ENCODE measurements at regions not wholly inside any gene's neighbourhood (a gene's known extent, or its start where the extent isn't known, plus 50 kb on each side); places are given as distances from the start of the nearest gene placed in this dataset.

GRCh38 chr6:19035461-19036195, 648.5 kb downstream of the RNF144B start:
- no peak for DNase-seq (ENCODE audit: low read depth)

DNA sequence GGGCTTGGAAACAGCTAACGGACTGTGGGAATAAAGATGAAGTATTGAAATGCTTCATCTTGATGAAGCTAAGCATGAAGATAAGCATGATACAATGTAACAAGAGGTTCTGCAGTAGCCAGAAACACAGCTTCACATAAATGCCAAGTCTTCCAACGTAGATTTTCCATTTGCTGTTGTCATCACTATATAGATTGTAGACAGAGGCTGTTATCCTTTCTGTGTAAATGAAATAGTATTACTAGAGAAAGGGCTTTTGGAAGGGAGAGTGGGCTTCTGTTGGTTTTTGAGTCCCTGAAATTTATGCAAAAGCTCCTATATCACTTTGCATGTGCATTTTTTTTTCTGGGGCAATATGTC, 649.0 kb downstream of the RNF144B start:
- DNase-seq (ENCODE audit: low read depth), result no peak

DNA sequence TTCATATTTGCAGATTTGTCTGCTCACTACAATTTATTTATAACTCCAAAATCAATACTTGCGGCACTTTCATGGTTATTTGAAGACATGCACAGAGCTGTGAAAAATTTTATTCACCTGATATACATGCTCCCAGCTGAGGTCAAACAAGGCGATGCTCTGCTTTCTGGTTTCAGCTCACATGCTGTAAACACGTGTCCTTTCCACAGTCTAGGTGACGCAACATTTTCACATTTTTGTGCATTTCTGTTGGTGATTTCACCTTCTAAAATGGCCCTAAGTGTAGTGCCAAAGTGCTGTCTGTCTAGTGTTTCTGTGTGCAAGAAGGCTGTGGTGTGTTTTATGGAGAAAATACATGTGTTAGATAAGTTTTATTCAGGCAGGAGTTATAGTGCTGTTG, 650.5 kb downstream of the RNF144B start:
- no peak for DNase-seq (ENCODE audit: low read depth)

DNA sequence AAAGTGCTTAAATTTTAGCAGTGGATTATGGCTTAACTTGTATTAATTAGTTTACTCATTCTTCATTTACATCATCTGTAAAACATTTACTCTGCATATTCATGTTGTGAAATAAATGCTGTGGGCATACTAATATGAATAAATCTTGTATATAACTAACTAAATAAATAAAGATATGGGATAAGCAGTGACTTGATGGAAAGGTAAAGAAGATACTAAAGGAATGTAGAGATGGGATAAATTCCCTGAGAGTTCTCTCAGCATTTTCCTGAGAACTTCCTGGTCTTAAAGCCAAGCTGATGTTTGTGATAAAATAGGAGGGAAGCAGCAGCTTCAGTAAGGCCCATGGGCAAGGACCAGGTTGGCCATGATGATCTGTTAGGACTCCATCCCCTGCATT, 652.1 kb downstream of the RNF144B start:
- no peak for DNase-seq (ENCODE audit: low read depth)

DNA sequence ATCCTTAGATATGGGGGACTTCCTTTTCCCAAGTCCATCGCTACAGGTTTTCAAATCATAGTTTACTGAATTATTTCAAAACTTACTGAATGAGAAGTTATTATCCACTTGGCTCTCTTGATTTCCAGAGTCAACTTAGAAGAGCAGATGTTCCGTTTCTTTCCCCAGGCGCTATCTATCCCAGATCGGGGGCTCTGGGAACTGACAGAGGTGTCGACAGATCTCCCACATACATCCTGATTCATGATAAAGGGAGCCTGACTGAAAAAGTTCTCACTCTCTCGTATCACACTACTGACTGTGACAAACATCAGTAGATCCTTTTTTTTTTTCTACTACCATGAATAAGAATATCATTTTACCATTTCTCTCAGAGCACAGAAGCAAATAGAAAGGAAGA, 654.8 kb downstream of the RNF144B start:
- no peak for DNase-seq (ENCODE audit: low read depth)

GRCh38 chr6:19042420-19042819, 655.3 kb downstream of the RNF144B start:
- no peak for DNase-seq (ENCODE audit: low read depth)

DNA sequence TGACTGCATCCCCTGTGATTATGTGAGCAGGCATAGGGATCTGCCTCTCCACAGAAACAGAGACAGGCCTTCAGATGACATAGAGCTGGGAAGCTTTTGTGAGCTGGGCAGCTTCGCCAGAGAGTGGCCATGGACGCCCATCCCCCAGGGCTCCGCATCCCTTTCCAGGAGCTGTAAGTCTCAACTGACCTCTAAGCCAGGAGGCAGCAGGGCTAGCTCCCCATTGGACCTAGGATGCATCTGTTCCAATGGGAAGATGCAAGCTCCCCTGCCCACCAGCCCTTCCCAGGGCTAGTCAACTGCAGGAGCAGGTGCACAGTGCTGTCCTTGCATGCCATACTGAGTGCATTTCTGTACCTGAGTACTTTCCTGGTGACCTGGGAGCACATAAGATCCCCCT, 663.6 kb downstream of the RNF144B start:
- no peak for DNase-seq (ENCODE audit: low read depth)

DNA sequence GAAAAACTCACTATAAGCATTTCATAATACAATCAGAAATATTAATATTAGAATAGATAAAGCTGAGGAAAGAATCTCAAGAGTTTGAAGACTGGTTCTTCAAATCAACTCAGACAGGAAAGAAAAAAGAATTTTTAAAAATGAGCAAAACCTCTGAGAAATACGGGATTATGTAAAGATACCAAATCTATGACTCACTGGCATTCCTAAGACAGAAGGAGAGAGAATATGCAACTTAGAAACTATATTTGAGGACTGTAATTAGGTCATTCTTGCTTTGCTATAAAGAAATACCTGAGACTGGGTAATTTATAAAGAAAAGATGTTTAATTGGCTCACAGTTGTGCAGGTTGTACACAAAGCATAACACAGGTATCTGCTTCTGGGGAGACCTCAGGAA, 665.1 kb downstream of the RNF144B start:
- DNase-seq (ENCODE audit: low read depth), result no peak

DNA sequence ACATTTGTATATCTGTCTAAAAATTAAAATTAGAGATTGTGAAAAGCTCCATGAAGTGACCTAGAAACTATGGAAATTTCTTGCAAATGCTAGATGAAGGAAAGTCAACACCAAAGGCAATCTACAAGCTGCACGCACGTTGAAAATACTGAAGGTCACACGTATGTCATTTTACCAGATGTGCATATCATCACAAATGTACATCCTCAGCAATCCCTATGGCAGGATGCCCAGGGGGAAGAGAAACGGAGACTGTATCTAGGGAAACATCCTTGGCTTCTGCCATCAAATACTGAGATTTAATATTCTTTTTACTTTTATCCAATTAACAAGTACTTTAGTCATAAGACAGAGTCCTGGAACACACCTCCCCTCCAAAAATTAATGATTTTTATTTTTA, 672.0 kb downstream of the RNF144B start:
- no peak for DNase-seq (ENCODE audit: low read depth)

- no peak for DNase-seq (ENCODE audit: low read depth)
Observed at GRCh38 chr6:19067165-19067564, 680.0 kb downstream of the RNF144B start.

DNA sequence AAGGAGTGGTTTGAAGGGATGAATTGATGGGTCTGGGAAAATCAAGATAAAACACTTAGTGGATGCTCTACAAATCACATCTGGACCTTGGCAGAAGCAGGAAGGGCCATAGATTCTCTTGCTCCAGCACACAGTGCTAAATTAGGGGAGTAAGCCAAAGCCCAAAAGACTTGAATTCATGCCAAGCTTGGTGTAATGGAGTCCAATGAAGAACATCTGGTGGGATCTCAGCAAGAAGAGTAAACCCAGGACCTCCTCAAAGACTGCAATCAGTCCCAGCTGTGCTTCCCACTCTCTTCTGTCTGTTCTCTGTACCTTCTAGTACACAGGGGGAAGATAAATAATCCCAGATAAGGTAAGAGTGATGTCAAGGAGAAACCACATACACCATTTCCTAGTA, 683.4 kb downstream of the RNF144B start:
- no peak for DNase-seq (ENCODE audit: low read depth)

- DNase-seq (ENCODE audit: low read depth), result no peak
Observed at GRCh38 chr6:19083801-19084200, 696.7 kb downstream of the RNF144B start.

DNA sequence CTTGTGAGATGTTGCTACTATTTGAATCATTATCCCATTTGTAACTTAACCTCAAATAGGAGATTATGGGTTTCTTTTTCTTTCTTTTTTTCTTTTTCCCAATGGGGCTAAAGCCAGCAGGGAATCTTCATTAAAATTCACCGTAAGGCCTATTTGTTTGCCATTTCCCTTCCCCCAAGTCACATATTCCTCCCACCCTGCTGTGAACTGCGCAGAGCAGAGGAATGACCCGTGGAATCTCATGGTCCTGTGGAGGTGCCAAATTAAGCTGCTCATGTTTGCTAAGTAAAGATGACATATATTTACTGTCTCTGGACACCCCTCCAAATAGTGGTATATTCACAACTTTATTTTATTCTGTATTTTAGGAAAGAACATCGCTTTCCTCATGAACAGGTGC, 699.3 kb downstream of the RNF144B start:
- DNase-seq (ENCODE audit: low read depth), result no peak

- DNase-seq (ENCODE audit: low read depth), result no peak
Observed at GRCh38 chr6:19087296-19087695, 700.1 kb downstream of the RNF144B start.

- DNase-seq (ENCODE audit: low read depth), result no peak
Observed at GRCh38 chr6:19087897-19088296, 700.7 kb downstream of the RNF144B start.

DNA sequence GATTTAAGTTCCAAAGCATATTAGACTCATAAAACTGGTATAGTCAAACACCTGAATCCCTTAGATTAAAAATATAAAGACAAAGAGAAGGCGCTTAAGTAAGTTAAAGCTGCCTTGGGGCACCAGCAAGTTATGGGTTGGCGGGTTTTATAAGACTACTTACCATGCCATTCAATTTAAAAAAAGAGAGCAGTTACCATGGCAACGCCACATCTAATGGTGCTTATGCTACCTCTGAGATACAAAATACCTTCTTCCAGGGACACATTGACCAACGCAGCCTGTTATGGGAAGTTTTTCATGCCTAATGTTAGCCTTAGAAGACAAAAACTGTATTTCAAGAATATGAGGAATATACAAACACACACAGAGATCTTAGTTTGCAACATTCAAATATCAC, 713.6 kb downstream of the RNF144B start:
- no peak for DNase-seq (ENCODE audit: low read depth)

GRCh38 chr6:19102936-19103335, 715.8 kb downstream of the RNF144B start:
- DNase-seq (ENCODE audit: low read depth), result no peak

DNA sequence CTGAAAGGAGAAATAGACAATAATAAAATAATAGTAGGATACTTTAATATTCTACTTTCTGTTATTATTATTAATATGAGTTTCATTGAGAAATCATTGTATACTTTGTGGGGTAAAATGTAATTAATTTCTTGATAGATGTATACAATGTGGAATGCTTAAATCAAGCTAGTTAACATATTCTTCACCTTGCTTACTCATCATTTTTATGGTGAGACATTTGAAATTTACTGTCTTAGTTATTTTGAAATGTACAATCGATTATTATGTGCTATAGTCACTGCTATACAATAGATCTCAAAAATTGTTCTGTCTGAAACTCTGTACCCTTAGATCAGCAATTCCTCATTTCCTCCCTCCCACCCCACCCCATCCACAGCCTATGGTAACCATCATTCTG, 720.3 kb downstream of the RNF144B start:
- DNase-seq (ENCODE audit: low read depth), result no peak

DNA sequence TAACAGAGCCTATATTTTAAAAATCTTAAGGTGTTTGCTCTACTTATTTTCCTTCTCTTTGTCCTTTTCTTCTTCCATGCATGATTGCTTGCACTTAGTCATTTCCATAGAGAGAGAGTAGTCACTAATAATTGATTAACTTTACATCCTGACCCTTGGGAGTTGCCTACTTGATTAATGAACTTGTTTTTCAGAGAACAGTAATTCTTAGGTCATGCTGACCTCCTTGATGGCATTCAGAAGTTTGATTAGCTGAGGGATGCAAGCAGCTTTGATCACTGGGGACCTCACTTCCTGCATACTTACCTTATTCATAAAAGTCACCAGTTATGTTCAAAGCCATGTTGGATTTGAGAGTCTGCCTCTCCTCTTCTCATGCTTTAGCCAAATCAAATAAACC, 715.6 kb upstream of the ID4 start:
- no peak for DNase-seq (ENCODE audit: low read depth)

GRCh38 chr6:19127081-19127480, 710.1 kb upstream of the ID4 start:
- DNase-seq (ENCODE audit: low read depth), result no peak

DNA sequence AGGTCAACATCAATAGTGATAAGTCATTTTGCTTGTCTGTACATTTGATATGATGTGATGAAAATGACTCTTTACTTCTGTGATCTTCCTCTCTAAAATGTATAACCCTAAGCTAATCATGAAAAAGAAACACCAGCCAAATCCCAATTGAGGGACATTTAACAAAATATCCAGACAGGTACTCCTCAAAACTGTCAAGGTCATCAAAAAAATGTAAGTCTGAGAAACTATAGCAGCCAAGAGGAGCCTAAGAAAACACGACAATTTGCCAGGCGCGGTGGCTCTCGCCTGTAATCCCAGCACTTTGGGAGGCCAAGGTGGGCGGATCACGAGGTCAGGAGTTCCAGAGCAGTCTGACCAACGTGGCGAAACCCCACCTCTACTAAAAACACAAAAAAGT, 708.5 kb upstream of the ID4 start:
- DNase-seq (ENCODE audit: low read depth), result no peak

DNA sequence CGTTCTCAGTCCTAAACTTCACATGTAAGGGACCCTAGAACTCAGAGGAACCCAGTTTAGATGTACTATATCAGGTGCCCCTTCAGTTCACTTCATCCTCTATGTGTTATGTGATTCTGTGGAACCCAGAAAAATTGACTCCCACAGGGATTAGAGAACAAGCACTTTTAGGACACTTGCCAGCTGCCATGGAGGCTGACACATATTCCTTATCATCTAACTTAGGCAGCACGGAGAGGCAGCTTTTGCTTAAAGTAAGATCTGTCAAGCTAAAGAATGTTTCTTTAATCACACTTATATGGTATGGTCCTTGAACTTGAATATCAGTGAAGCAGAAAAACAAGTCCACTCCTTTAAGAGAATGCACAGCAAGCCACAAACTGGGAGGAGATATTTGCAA, 701.5 kb upstream of the ID4 start:
- no peak for DNase-seq (ENCODE audit: low read depth)

DNA sequence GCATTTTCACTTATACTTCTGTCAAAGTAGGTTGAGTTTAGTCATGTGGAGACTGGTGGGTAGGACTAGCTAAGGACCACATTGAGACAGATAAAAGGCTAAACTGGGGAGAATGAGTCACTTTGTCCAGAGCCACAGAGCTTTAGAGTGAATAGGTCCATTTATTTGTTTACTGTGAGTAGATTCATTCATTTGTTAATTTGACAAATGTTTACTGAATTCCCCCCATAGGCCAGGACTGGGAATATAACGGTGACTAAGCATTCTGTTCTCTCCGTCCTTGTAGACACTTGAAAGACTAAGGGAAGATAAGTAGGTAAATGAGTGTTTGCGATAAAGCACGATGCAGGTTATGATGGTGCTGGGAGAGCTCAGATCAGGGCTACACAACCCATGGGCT, 699.7 kb upstream of the ID4 start:
- DNase-seq (ENCODE audit: low read depth), result no peak

- DNase-seq (ENCODE audit: low read depth), result no peak
Observed at GRCh38 chr6:19142275-19142674, 694.9 kb upstream of the ID4 start.

- no peak for DNase-seq (ENCODE audit: low read depth)
Observed at GRCh38 chr6:19150307-19150706, 686.9 kb upstream of the ID4 start.
